Glomerular endothelial cell (primary cell): ENCODE measurements at regions not wholly inside any gene's neighbourhood (a gene's known extent, or its start where the extent isn't known, plus 50 kb on each side); places are given as distances from the start of the nearest gene placed in this dataset.
"Not testable (repeated sequence)": the region's sequence is repeated elsewhere in the genome, so short reads cannot be mapped to it uniquely, and the experiment has no call there.

Source experiments
- DNase-seq: peaks from one replicate; pipeline ENCODE4 v3.0.0-alpha.2; 2011; ENCODE audit warnings: low read depth, low spot score; ENCODE audit errors: extremely low read depth

DNA sequence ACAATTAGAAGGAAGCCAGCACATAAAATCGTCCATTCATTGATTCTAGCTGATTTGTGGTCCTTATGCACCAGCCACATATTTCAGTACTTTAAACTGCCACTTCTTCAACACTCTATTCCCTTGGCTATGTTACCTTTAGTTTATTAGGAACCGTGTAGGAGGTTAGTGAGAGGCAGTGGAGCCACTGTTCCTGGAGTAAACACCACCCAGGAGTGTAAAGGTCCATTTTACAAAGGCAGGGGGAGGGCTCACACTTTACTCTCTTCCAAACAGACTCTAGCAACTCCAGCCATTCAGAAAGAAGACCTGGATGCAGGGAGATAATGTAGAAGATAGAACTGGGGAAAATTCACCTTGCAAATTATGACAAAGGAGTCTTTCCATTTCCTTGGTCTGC, 170.2 kb upstream of the RPS23 start:
- DNase-seq = no peak

DNA sequence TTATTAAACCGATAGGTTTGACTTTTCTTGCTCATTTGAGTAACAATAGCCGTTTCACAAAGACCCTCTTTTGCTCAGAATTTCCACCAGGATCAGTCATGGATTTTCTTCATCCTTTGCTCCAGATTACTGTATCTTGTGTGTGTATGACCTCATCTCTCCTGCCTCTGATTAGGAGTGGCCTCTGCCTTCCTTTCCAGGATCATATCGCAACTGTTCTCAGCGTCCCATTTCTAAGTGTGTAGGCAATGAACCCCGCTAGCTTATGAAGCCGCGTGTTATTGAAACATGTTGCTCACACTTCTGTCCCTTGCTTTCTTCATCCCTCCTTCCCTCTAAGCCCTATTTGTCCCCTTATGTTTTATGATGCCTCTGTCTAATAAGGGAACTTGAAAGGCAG, 169.8 kb upstream of the RPS23 start:
- DNase-seq = no peak

DNA sequence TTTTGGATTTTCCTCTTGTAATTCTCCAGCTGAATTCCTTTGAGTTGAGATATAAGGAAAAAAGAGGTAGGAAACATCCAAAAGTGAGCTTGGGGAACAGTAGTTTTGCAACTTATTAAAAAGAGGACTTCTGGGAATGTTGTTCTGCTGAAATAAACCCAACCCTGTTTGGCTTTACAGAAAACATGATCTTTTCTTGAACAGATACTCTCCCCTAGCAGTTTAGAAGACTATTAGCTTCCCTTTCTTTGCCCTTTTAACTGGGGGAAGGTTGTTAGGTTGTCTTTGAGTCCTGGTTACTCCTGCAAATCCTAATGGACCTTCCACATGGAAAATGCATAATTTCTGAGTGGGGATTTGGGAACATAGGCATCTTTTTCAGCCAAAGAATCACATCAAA, 168.7 kb upstream of the RPS23 start:
- no peak for DNase-seq

DNA sequence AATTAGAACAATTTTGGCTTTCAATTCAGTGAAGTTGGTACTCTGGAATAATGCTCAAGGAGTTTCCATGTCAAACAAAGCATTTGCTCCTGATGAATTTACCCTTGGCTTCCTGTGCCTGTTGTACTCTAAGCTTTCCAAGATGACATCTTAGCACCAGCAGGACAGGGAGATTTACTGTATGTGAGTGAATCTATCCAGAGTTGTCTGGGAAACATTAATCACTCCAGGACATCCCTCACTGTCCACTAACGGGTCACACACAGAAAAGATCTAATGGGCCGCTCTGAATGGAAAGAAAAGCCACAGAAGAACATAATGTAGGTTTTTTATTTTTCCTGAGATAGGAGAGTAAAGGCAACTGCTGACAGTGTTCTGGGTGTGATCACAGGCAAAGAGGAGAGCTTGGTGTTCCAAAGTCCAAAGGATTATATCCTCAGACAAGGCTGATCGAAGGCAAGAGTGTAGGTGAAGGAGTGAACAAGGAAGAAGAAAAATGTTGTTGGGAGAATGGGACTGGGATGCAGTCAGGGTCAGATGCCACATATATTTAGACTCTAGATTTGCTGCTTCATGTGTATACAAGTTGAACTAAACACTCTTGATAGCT, 167.7 kb upstream of the RPS23 start:
- DNase-seq = no peak

DNA sequence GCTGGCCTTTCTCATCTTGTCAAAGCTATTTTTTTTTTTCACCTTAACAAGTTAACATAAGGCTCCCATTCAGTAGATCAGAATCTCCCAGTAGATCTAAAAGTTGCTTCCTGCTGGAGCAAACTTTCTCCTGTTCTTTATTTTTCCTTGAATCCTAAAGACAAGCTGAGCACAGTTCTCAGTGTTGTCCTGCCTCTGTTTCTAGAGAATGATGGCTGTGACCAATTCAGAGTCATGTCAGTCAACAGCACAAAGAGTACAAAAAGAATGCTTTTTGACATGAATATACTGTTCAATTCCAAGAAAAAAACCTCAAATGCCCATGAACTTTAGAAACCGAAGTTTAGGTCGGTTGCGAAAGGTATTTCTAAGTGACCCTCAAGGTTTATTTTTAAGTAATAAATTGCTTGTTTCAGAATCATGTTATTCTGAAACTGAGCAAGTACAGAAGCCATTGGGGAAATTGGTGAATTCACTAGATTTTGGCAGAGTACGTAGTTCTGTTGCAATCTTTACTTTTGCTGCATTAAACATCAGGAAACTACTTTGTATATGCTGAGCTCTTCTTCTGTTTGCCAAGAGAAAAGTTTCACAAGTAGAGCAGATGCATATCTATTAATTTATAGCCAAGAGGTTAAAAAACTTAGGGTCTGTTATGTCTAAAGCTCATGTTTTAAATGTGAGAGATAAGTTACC, 161.7 kb upstream of the RPS23 start:
- DNase-seq = no peak

DNA sequence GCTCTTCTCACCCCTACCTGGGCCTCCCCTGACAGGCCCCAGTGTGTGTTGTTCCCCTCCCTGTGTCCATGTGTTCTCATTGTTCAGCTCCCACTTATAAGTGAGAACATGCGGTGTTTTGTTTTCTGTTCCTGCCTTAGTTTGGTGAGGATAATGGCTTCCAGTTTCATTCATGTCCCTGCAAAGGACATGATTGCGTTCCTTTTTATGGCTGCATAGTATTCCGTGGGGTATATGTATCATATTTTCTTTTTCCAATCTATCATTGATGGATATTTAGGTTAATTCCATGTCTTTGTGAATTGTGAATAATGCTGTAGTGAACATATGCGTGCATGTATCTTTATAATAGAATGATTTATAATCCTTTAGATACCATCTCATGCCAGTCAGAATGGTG, 159.4 kb upstream of the RPS23 start:
- not testable (repeated sequence) for DNase-seq

DNA sequence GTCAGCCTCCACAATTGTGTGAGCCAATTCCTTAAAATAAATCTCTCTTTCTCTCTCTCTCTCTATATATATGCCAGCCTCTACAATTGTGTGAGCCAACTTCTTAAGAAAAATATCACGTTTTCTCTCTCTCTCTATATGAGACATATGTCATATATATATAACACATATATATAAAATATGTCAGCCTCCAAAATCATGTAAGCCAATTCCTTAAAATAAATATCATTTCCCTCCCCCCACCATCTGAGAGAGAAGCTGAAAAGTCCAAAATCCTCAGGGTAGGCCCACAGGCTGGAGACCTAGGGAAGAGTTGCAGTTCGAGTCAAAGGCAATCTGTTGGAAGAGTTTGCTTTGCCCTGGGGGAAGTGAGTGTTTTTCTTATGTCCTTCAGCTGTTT, 158.1 kb upstream of the RPS23 start:
- DNase-seq = no peak

DNA sequence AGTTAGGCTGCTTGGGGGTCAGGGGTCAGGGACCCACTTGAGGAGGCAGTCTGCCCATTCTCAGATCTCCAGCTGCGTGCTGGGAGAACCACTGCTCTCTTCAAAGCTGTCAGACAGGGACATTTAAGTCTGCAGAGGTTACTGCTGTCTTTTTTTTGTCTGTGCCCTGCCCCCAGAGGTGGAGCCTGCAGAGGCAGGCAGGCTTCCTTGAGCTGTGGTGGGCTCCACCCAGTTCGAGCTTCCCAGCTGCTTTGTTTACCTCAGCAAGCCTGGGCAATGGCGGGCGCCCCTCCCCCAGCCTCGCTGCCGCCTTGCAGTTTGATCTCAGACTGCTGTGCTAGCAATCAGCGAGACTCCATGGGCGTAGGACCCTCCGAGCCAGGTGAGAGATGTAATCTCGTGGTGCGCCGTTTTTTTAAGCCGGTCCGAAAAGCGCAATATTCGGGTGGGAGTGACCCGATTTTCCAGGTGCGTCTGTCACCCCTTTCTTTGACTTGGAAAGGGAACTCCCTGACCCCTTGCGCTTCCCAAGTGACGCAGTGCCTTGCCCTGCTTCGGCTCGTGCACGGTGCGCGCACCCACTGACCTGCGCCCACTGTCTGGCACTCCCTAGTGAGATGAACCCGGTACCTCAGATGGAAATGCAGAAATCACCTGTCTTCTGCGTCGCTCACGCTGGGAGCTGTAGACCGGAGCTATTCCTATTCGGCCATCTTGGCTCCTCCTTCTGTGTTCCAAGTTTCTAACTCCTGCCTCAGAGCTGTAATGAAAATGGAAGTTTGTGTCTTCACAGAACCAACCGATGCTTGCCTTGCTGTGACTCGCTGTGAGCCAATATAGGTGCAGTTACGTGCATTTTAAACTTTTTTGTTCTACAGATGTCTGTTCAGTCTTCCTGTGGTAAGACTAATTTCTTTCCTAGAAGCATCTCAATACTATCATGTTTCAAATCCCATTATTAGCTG, 156.8 kb upstream of the RPS23 start:
- DNase-seq = not testable (repeated sequence)

DNA sequence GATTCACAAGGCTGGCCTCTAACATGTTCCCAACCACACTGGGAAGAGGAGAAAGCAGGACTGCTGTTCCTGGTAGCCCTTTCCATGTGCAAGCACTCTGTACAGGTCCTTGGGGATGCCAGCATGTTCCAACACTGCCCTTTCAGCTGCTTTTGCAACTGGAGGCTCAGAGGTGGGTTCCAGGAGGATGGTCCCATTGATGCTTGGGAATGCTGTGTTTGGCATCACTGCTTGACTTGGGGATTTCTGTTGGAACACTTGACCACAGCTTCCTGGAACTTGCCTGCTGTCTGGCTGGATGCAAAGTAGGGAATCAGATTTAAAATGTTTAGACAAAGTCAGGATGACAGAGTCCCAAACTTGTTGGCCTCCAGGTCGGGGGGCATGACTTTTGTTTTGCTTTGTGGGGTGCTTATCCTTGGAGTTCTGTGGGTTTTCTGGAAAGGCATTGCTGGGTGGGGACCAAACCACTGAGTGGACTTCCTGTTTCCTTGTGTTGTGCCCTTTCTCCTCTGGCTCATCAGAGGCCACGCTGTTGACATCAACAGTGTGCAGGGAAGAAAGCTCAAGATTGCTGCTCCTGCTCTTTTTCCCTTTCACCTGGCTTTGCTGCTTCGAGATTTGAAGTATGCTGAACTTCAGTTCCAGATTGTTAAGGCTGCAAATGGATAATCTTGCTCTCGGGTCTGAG, 148.5 kb upstream of the RPS23 start:
- no peak for DNase-seq

DNA sequence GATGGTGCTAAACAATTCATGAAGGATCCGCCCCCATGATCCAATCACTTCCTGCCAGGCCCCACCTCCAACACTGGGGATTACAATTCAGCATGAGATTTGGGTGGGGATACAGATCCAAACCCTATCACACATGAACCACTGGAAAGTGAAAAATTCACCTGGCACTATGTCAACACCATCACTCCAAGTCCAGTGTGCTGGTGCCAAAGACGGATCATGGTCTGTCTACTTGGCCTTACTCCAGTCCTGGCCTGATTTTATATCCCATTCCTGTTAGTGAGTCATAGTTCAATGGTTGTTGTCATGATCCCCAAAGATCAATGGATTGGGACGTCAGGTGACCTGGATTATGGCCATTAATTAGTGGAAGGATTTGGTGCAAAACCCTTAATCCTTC, 147.4 kb upstream of the RPS23 start:
- DNase-seq = no peak

DNA sequence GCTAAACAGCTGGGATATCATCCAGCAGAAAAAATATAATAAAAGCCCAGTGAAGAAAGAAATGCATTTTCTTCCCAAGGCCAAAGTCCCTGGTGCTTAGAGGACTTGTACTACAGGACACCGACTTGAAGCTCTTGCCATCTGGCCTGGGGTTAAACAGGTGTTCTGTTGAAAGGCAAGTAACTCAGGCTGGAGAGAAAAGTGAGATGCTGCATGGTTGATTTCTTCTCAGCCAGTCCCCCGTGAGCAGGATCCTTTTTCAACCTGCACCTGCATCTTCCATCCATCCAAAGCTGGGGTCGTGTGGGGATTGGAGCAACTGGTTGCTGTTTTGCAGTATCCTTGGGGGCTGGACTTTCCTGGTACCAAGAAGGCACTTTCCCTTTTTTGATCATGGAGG, 146.1 kb upstream of the RPS23 start:
- DNase-seq = no peak

DNA sequence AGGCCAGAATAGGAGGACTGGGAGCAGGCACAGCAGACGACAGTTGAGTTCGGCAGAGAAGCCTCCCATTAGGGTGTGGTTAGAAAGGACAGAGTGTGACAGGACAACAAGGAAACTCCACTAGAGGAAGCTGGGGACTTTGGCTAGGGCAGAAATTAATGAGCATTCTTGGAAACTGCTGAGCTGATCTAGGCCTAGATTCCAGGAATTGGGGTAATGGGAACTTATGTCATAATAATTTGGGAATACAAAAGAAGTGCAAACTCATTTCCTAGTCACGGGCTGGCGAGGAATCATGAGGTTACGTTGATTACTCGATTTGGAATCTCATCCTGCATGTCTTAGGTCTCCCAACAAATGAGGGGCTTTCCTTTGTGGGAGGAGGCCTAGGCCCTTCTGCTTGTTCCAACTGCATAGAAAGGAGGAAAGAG, 144.6 kb upstream of the RPS23 start:
- no peak for DNase-seq

DNA sequence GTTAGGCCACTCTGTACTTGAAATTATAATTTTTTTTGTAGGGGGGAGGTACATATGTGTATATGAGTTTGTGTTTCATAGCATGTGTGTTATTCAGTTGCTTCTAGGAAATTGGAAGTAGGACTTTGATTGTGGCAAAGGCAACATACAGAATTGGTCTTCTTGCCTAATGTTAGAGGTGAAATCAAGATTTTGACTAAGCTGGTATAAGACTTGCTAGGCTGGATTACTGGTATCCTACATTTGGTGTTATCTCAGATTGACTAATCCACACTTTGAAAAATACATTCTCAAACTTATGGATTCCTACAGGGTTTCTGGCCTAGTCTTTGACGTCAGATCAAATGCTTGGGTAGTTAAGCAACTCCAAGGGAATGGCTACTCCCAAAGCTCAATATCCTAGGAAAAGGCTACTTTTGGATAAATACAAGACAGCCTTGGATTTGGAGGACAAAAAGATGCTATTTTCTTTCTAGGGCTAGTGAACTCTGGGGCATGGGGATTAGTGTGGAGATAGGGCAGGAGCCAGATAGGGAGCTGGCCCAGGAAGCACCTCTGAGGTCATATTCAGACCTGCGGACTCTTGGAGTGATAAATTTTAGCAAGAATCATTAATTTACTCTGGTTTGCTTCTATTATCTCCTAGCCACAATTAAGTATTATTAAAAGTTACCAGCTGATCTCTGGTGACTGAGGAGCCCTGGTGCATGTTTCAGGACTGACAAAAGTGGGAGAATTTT, 144.0 kb upstream of the RPS23 start:
- no peak for DNase-seq

DNA sequence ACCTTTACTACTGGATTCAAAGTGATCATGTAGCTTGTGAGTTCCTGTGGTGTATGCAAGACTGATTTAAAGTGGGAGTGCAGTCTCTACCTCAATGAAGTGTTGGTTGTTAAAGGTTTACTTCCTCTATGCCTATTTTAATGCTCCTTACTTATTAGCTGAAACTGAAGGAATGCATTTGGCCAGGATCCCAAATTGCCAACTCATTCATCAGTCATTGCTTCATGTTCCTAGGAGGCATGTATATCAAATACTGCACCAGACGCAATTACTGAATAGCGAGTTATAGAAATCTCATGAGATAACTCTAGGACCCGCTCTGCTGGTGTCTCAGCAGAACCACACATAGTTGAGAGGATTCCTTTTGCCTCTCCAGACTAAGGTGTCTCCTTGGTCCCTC, 143.0 kb upstream of the RPS23 start:
- no peak for DNase-seq

DNA sequence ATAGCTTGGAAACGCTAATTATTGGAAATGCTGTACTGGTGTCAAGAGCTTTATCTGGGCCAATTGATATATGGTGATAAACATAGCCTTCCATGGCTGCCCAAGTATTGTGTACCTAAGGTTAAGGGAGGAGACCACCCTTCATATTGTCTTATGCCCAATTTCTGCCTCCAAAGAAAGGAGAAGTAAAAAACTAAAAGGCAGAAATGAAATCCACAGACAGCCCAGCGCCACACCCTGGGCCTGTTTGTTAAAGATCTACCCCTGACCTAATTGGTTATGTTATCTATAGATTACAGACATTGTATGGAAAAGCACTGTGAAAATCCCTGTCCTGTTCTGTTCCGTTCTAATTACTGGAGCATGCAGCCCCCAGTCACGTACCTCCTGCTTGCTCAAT, 142.4 kb upstream of the RPS23 start:
- DNase-seq = not testable (repeated sequence)

DNA sequence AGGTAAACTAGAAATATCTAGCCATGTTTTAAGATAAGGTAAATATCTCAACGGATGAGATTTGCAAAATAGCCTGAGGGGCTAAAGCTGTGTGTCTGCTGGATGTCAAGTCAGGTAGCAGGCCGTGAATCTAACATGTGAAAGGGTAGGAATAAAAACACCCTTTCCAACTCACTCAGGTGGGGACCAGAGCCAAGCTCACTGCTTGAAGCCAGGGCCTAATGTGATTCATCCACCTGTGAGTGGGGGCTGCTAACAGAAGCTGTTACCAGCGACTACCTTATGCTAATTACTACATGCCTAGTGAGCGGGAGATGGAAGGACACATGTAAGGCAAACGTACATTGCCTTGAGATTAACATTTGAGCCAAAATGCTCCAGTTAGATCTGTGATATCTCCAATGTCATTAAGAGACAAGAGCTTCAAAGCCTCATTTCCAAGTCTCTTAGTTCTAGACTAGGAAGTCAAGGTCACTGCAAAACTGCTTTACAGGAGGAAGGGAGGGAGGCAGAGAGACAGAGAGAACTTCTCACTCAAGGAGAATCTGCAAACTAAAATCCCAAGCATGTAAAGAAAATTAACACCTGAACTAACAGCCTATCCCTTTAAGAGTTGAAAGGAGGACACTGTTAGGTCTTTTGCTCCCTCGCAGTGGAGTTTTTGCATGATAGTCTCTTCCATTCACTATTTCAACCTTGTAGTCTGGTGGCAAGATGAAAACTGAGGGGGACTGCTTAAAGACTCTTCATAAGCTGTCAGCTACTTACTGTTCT, 141.6 kb upstream of the RPS23 start:
- DNase-seq = no peak

DNA sequence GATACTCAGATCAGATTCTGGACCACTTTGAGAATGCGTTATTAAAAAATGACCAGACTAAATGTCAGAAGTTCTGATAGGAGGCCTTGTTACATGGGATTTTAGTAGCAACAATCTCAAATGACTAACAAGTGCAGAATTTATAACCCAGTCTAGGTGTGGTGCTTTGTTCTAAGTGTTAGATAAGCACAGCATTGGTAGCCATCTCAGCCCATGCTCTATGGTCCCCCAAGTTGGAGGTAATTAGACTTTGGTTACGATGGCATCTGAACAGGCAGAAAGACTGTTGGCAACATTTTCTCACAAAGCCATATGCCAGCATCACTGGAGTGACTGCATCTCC, 140.4 kb upstream of the RPS23 start:
- DNase-seq = no peak

DNA sequence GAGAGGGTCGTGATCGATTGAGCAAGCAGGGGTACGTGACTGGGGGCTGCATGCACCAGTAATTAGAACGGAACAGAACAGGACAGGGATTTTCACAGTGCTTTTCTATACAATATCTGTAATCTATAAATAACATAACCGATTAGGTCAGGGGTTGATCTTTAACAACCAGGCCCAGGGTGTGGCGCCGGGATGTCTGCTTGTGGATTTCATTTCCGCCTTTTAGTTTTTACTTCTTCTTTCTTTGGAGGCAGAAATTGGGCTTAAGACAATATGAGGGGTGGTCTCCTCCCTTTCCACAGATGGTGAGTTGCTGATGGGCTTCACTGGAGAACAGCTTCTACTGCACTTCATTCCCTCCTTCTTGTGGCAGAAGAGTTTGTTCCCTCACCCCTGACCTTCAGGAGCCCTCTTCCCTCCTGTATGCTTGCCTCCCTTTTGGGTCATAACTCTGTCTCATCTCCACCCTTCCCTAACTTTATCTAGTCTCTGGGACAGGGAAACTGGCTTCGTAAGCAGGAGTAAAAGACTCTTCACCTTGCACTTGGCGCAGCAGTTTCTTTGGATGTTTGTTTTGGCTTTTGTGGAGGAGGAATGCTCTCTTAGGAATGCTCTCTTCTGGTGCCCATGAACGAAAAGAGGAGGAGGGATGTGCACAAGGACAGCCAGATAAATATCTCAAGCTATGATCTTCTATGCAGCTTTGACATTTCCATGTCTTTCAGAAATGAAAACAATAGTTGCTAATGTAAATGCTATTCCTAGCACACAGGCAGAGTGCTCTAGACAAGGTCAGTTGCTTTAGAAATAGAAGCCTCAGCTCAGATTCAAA, 139.8 kb upstream of the RPS23 start:
- DNase-seq = no peak

DNA sequence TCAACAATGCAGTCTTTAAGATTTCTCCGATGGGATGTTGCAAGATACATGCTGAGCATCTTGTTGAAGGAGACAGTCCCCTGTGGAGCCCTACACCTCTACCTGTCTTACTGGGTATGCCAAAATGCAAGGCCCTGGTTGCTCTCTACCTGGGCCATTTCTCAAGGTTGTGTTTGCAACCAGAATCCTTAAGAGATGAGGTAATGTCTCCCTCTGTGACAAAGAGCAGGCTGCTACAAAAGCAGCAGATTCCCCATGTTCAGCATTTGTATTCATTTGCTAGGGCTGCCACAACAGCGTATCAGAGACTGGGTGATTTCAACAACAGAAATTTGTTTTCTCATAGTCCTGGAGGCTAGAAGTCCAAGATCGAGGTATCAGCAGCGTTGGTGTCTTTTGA, 138.4 kb upstream of the RPS23 start:
- no peak for DNase-seq
